ENCODE measurements at regions not wholly inside any gene's neighbourhood (a gene's known extent, or its start where the extent isn't known, plus 50 kb on each side); places are given as distances from the start of the nearest gene placed in this dataset.
A peak's percentile ranks its signal among the peaks of the same experiment; 100 is the strongest.

DNA sequence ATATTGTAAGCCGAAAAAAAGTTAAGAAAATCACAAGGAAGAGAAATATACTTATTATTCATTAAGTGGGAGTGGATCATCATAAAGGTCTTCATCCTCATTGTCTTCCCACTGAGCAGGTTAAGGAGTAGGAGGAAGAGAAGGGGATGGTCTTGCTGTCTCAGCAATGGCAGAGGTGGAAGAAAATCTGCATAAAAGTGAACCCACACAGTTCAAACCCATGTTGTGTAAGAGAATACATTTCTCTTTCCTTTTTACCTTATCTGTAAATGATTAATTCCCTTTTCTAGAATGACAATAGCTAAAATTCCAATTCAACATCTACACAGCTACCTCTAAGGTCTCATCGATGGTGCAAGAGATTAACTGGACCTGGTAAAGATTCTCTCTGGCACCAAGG is 904.6 kb downstream of the EPHA3 start:
- DNase-seq (ENCODE audit: low spot score in 2 of 2): no peak
- 92 to 93% methylated on average over 2 of the region's 2 CpGs for WGBS, 2 donors
- Histone ChIP-seq H3K4me1 (peaks cover 0 to 16% (median 0%) of the 10 kb centered on the region in 4 donors), H3K27me3 (no peaks in the 10 kb centered on the region), H3K27ac (no peak overlapping the region), H3K9me3 (no peaks in the 10 kb centered on the region), H3K36me3 (no peaks in the 10 kb centered on the region), H3K4me3 (no peak overlapping the region)
- no peak for TF ChIP-seq POLR2A (IDR thresholded peaks at IDR 0.05)
- no peak for TF ChIP-seq EP300 (IDR thresholded peaks at IDR 0.05)
- TF ChIP-seq, protein P1, sequence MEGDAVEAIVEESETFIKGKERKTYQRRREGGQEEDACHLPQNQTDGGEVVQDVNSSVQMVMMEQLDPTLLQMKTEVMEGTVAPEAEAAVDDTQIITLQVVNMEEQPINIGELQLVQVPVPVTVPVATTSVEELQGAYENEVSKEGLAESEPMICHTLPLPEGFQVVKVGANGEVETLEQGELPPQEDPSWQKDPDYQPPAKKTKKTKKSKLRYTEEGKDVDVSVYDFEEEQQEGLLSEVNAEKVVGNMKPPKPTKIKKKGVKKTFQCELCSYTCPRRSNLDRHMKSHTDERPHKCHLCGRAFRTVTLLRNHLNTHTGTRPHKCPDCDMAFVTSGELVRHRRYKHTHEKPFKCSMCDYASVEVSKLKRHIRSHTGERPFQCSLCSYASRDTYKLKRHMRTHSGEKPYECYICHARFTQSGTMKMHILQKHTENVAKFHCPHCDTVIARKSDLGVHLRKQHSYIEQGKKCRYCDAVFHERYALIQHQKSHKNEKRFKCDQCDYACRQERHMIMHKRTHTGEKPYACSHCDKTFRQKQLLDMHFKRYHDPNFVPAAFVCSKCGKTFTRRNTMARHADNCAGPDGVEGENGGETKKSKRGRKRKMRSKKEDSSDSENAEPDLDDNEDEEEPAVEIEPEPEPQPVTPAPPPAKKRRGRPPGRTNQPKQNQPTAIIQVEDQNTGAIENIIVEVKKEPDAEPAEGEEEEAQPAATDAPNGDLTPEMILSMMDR (IDR thresholded peaks at IDR 0.05): no peak

DNA sequence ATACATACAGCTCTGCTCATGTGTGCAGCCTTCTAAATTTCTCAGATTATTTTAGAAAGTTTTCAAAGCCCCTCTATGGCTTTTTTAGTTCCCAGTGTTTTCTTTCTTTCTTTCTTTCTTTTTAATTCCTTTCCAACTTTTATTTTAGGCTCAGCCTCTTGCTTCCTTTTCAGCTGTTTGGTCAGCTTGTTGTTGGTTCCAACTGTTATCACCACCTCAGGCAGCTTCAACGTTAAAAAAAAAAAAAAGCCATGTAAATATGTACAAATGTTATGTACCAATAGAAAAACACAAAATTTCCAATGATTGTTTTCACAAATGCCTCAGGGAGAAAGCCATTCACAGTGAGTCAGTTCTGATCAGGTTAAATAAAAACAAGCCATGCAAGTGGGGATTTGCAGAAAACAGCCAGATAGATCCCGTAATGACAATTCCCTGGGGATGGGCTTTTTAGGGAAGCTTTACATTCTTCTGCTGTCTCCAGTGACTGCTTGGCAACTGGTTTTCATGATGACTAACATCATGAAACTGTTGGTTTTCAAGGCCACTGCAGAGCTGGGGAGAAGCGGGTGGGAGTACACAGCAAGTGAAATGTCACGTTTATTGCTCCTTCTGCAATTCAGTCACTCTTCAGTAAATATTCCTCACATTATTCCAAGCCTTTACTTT is 908.4 kb downstream of the EPHA3 start:
- no peak overlapping the region for H3K4me3 ChIP-seq
- WGBS, 2 donors: 25 to 26% methylated on average over 4 of the region's 4 CpGs
- no peaks in the 10 kb centered on the region for H3K9me3 ChIP-seq
- peak overlapping the region in 1 of 4 donors; percentile 46 for H3K27ac ChIP-seq
- H3K4me1 ChIP-seq: peaks cover 0 to 7% (median 0%) of the 10 kb centered on the region in 4 donors
- H3K36me3 ChIP-seq: no peaks in the 10 kb centered on the region
- TF ChIP-seq POLR2A (IDR thresholded peaks at IDR 0.05) (no peak), EP300 (IDR thresholded peaks at IDR 0.05) (no peak)
- TF ChIP-seq, protein P1 (IDR thresholded peaks at IDR 0.05): no peak
- DNase-seq (ENCODE audit: low spot score in 2 of 2): no peak
- no peaks in the 10 kb centered on the region for H3K27me3 ChIP-seq

DNA sequence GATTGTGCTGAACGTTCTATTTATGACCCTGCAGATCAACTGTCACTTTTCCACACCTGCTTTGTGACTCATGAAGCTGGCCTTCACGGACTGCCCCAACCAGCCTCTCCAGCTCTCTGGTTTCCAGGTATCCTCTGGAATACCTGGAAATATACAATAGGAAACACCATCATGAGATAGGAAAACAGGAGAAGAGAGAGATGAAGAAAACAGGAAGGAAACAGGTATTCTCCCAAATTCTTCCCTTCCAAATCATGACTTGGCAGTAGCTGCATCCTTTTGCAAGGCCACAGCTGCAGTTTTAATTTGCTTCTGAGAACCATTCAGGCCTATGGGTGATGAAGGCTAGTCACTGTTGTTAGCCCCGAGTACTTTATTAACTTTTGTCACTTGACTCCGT is 909.1 kb downstream of the EPHA3 start:
- no peak for DNase-seq (ENCODE audit: low spot score in 2 of 2)
- Histone ChIP-seq H3K36me3 (no peaks in the 10 kb centered on the region), H3K27me3 (no peaks in the 10 kb centered on the region), H3K4me1 (no peaks in the 10 kb centered on the region), H3K9me3 (no peaks in the 10 kb centered on the region), H3K27ac (no peak overlapping the region), H3K4me3 (no peak overlapping the region)
- TF ChIP-seq, protein P1 (IDR thresholded peaks at IDR 0.05): no peak
- TF ChIP-seq EP300 (IDR thresholded peaks at IDR 0.05): no peak
- TF ChIP-seq POLR2A (IDR thresholded peaks at IDR 0.05): no peak
- 64 to 66% methylated on average over 4 of the region's 4 CpGs for WGBS, 2 donors

DNA sequence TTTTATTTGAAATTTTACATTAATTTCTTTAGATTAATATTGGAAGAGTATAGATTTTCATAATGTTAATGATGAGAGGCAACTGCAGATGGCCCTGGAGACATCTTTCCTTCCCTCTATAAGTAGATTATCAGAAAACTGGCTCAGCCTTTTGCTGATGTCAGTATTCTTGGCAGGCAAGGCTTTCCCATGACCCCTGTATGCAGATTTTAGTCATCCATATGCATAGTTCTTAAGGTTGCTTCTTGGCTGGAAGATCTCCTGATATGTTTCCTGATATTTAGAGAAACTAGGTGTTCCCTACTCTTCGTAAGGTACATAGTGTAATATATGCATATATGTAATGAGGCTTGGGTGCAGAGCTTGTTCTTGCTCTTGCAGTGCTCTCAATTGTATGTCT is 911.4 kb downstream of the EPHA3 start:
- H3K9me3 ChIP-seq: no peaks in the 10 kb centered on the region
- no peak for DNase-seq (ENCODE audit: low spot score in 2 of 2)
- WGBS, 2 donors: 88 to 100% methylated on average over 1 of the region's 1 CpG
- no peaks in the 10 kb centered on the region for H3K27me3 ChIP-seq
- H3K4me1 ChIP-seq: no peaks in the 10 kb centered on the region
- H3K27ac ChIP-seq: no peak overlapping the region
- no peaks in the 10 kb centered on the region for H3K36me3 ChIP-seq
- TF ChIP-seq, protein P1 (IDR thresholded peaks at IDR 0.05): no peak
- TF ChIP-seq EP300 (IDR thresholded peaks at IDR 0.05) (no peak), POLR2A (IDR thresholded peaks at IDR 0.05) (no peak)
- H3K4me3 ChIP-seq: no peak overlapping the region

DNA sequence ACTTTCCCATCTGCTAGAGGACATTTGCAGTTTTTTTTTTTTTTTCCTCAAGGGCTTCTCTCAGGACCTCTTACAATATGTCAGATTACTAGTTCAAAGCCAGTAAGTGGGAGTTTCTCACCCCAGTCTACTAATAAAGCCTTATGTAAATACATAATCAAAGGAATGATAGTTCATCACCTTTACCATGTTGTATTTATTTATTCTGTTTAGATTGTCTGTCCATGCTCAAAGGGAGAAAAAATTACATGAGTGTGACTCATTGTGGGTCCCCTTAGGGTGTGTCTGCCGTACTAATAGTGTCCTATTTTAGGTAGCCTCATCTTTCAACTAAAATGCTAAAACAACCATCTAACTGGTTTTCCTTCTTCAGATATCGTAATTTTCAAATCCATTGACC is 917.6 kb downstream of the EPHA3 start:
- H3K36me3 ChIP-seq: no peaks in the 10 kb centered on the region
- no peak overlapping the region for H3K27ac ChIP-seq
- H3K4me3 ChIP-seq: no peak overlapping the region
- TF ChIP-seq, protein P1 (IDR thresholded peaks at IDR 0.05): no peak
- TF ChIP-seq POLR2A (IDR thresholded peaks at IDR 0.05): no peak
- TF ChIP-seq EP300 (IDR thresholded peaks at IDR 0.05): no peak
- 74 to 86% methylated on average over 2 of the region's 2 CpGs for WGBS, 2 donors
- H3K9me3 ChIP-seq: no peaks in the 10 kb centered on the region
- no peaks in the 10 kb centered on the region for H3K27me3 ChIP-seq
- no peak for DNase-seq (ENCODE audit: low spot score in 2 of 2)
- H3K4me1 ChIP-seq: no peaks in the 10 kb centered on the region
